Esophagus muscularis mucosa (tissue), 4 donors: ENCODE measurements at regions not wholly inside any gene's neighbourhood (a gene's known extent, or its start where the extent isn't known, plus 50 kb on each side); places are given as distances from the start of the nearest gene placed in this dataset.

Source experiments
- EP300 ChIP-seq: sonication (generic); formaldehyde crosslinking; IDR thresholded peaks from one replicate; pipeline ENCODE4 v1.6.1; 2017; ENCODE audit warnings: antibody characterized with exemption
- POLR2A ChIP-seq: fragments of 450-650 bp; IDR thresholded peaks from one replicate; pipeline ENCODE4 v1.6.1; 2017; ENCODE audit warnings: antibody characterized with exemption, moderate library complexity, mild to moderate bottlenecking, low read depth
- POLR2AphosphoS5 ChIP-seq, 2 donors: sonication (generic); formaldehyde crosslinking; IDR thresholded peaks; one replicate each; pipeline ENCODE4 v1.6.1; 2017; ENCODE audit warnings: antibody characterized with exemption in 2 of 2
- TF ChIP-seq, protein P1 (sequence below), 3 experiments: fragments of 200-600 bp in 2 of 3; fragments of 450-650 bp in 1 of 3; sonication (generic) in 2 of 3; IDR thresholded peaks; one replicate each; pipeline ENCODE4 v1.5.1; 2017 to 2019; ENCODE audit warnings: antibody characterized with exemption in 3 of 3, mild to moderate bottlenecking in 2 of 3, moderate library complexity in 1 of 3

GRCh38 chr18:70461323-70462077 lies 172.7 kb downstream of the SOCS6 start:
- TF ChIP-seq, protein P1, sequence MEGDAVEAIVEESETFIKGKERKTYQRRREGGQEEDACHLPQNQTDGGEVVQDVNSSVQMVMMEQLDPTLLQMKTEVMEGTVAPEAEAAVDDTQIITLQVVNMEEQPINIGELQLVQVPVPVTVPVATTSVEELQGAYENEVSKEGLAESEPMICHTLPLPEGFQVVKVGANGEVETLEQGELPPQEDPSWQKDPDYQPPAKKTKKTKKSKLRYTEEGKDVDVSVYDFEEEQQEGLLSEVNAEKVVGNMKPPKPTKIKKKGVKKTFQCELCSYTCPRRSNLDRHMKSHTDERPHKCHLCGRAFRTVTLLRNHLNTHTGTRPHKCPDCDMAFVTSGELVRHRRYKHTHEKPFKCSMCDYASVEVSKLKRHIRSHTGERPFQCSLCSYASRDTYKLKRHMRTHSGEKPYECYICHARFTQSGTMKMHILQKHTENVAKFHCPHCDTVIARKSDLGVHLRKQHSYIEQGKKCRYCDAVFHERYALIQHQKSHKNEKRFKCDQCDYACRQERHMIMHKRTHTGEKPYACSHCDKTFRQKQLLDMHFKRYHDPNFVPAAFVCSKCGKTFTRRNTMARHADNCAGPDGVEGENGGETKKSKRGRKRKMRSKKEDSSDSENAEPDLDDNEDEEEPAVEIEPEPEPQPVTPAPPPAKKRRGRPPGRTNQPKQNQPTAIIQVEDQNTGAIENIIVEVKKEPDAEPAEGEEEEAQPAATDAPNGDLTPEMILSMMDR (IDR thresholded peaks at IDR 0.05): no peak
- TF ChIP-seq EP300 (no peak), POLR2A (no peak), POLR2AphosphoS5 (IDR thresholded peaks at IDR 0.05) (no peak)
